ELF-1 (cell line): ENCODE measurements at regions not wholly inside any gene's neighbourhood (a gene's known extent, or its start where the extent isn't known, plus 50 kb on each side); places are given as distances from the start of the nearest gene placed in this dataset.

ENCODE experiments used
- DNase-seq: peaks from one replicate; pipeline ENCODE4 v3.0.0-alpha.2; 2016; ENCODE audit warnings: low read depth, low spot score

GRCh38 chr20:60976139-60976538, 275.9 kb upstream of the CDH4 start:
- DNase-seq, result no peak

DNA sequence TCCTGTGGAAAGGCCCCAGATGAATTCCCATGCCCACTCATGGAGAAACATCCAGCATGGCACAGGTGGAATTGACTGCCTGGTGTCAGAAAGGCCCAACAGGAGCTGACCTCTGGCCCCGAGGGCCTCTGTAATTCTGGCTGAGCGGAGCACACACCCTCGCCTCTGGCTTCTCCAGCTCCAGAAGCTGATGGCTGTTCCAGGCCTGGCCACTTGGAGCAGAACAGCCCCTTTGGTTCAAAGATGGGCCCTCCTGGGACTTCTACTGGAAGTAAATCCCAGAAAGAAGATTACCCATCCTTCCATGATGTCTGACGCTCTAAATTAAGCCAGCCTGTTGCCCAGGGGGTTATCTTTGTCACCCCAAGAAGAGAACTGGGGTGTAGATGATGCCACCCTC, 275.1 kb upstream of the CDH4 start:
- DNase-seq, result peak; percentile 21

- DNase-seq, result no peak
Measured at GRCh38 chr20:60977901-60978300, 274.2 kb upstream of the CDH4 start.

DNA sequence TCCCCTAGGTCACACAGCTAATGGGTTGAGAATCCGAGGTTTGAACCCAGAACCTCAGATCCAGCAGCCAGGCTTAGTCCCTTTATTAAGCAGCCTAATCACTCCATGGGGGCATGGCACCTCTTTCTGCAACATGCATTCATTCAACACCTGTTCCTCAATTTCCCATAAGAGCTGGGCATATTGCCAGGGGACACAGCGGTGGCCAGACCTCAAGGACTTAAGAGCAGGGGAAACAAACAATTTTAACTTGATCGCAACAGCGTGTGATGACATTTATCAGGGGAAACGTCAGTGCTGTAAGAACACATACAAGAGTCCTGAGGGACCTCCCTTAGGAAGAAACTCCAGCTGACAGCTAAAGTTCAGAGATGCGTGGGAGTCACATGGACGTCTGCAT, 267.4 kb upstream of the CDH4 start:
- DNase-seq, result no peak

DNA sequence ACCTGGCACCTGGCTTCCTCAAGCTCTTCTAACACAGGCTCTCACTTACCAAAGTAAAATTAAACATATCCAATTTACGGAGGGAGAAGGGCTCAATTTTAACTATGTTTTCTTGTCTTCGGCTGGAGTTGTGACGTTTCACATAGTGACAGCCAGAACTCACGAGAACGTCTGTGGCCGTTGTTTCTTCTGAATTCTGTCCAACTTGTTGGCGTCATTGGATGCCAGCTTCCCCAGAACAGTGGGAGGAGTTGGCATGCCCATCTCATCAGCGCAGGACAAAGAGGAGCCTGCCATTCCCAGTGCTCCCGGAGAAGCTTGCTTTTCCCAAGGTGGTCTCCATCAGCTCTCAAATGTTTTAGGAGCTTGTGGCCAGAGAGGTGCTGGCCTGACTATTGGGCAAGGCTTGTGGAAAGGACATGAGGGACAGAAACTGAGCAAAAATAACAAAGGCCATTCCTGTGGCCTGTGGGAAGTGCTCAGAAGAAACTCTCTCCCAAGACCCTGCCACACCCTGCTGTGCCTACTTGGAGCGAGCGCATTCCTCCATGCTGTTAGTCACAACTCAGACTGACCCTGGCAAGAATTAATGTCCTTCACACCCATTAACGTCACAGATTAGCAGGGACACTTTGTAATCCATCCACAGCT, 265.4 kb upstream of the CDH4 start:
- no peak for DNase-seq

GRCh38 chr20:60990061-60990460, 262.0 kb upstream of the CDH4 start:
- no peak for DNase-seq

- DNase-seq, result no peak
Measured at GRCh38 chr20:60990643-60991042, 261.4 kb upstream of the CDH4 start.

GRCh38 chr20:60993433-60994044, 258.5 kb upstream of the CDH4 start:
- DNase-seq, result peak; percentile 8

DNA sequence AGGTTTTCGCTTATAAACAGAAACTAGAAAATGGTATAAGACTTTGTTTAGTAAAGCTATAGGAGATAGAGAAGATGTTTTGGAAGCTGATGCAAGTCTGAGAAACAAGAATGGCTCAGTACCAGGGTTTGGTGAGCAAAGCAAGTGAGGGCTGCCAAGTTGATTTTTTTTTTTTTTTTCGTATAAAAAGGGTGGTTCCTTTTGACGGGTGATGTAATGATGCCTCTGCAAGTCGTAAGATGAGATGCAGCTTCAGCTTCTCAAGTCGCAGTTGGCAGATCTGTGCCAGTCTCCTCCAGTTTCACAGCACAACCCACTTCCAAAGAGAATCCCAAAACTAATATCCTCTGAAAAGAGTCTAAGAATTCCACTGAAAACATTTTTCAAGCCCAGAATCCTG, 252.8 kb upstream of the CDH4 start:
- no peak for DNase-seq

DNA sequence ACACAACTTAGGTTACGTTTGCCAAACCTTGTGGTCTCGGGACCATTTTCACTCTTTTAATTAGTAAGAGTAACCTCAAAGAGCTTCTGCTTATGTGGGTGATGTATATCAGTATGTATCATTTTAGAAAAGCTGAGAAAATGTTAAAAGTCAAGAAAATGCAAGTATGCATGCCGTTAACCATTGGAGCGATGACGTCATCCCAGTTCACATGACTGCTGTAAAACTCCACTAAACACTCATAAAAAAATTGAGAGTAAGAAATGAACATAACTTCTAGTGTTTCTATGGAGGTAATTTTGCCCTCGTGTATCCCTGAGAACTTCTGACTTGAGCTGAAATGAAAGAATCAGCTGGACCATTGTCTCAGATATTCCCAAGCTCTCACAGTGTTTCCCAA, 250.0 kb upstream of the CDH4 start:
- DNase-seq, result no peak

GRCh38 chr20:61014491-61014890, 237.6 kb upstream of the CDH4 start:
- DNase-seq, result peak; percentile 55

GRCh38 chr20:61015602-61016001, 236.5 kb upstream of the CDH4 start:
- DNase-seq, result no peak

DNA sequence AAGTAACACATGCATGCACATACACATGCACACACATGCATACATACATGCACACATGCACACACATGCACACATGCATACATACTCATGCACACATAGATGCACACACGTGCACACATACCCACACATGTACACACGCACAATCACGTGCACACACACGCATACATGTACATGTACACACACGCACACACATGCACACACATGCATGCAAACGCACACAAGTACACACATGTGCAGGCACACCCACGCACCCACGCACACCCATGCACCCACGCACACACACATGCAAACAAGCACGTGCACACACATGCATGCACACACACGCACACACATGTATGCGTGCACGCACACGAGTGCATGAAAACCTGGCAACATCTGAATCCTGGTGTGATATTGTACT, 232.7 kb upstream of the CDH4 start:
- no peak for DNase-seq

GRCh38 chr20:61023612-61024011, 228.4 kb upstream of the CDH4 start:
- DNase-seq, result no peak

- no peak for DNase-seq
Measured at GRCh38 chr20:61024390-61024789, 227.7 kb upstream of the CDH4 start.

DNA sequence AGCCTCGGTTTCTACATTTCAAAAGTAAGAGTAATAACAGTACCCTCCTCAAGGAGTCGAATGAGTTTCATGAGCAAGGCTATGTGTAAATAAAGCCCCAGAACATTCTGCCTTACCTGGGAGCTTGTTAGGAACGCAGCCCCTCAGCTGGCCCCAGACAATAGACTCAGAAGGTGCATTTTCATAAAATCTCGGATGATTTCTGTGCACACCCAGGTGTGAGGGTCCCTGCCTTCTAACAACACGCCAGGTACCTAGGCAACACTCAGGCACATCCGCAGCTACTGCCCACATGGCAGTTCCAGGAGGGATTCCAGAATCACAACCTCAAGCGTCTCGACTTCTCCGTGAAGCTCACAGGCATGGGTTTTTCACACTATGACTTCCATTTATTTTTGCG, 226.5 kb upstream of the CDH4 start:
- DNase-seq, result no peak

GRCh38 chr20:61026173-61026572, 225.9 kb upstream of the CDH4 start:
- no peak for DNase-seq

- DNase-seq, result no peak
Measured at GRCh38 chr20:61026731-61027130, 225.3 kb upstream of the CDH4 start.

- no peak for DNase-seq
Measured at GRCh38 chr20:61027218-61027617, 224.8 kb upstream of the CDH4 start.

- no peak for DNase-seq
Measured at GRCh38 chr20:61030130-61030529, 221.9 kb upstream of the CDH4 start.

DNA sequence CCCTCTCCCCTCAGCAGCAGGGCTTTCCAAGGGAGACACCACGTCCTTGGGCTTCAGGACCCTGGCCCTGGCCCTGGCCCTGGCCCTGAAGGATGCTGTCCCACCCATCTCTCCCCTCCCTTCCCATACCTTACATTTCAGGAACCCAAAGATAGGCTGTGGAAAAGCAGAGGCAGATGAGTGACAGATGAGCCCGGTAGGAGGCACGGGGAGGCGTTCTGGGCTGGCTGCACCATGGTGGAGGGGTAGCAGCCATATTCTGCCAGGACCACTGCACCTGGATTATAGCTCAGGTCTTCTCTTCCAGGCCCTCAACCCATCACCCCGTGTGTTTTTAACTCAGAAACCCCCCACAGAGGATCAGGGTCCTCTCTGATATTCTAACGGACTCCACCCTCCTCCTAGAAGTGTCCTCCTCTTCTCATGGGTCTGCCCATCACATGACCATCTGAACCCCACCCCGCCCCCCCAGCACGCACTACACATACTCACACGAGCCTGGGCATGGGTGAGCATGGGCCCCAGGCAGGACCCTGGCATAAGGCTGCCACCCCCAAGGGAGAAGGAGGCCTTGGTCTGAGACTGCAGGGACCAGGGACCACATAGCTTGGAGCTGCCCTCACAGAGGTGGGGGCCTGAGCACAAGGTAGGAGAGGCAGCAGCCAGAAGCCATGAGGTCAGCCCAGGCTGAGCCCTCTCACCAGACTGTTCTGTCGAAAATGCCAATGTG, 220.8 kb upstream of the CDH4 start:
- no peak for DNase-seq

DNA sequence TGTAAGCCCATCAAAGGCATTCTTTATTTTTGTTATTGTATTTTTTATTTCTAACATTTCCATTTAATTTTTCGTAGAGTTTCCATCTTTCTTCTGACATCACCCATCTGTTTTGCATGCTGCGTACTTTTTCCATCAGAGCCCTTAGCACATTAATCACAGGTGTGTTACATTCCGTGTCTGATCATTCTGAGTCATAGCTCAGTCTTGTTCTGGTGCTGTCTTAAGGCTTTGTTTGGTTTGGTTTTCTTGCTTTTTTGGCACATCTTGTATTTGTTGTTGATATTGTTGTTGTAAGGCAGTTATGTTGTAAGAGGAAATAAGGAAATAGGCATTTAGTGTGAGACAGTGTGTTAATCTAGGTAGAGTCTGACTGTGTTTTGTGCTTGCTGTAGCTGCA, 214.6 kb upstream of the CDH4 start:
- DNase-seq, result no peak

- DNase-seq, result no peak
Measured at GRCh38 chr20:61041481-61041880, 210.6 kb upstream of the CDH4 start.
